HG02678 (cell line): ENCODE measurements at regions not wholly inside any gene's neighbourhood (a gene's known extent, or its start where the extent isn't known, plus 50 kb on each side); places are given as distances from the start of the nearest gene placed in this dataset.

Source experiments
- ATAC-seq: cut with Tn5 transposase; IDR thresholded peaks from one replicate; pipeline ENCODE4 v1.9.1; 2021; ENCODE audit warnings: mild to moderate bottlenecking, moderate library complexity; ENCODE audit not compliant: unreplicated experiment

GRCh38 chr3:174398761-174399160, 460.4 kb upstream of the NAALADL2 start:
- ATAC-seq = no peak

- ATAC-seq = no peak
Observed at GRCh38 chr3:174403831-174404230, 455.3 kb upstream of the NAALADL2 start.

GRCh38 chr3:174408310-174408709, 450.8 kb upstream of the NAALADL2 start:
- no peak for ATAC-seq

GRCh38 chr3:174409086-174409743, 449.9 kb upstream of the NAALADL2 start:
- ATAC-seq = no peak

GRCh38 chr3:174413062-174413912, 445.8 kb upstream of the NAALADL2 start:
- ATAC-seq = no peak

- ATAC-seq = no peak
Observed at GRCh38 chr3:174414902-174415301, 444.2 kb upstream of the NAALADL2 start.

GRCh38 chr3:174417573-174417972, 441.6 kb upstream of the NAALADL2 start:
- no peak for ATAC-seq

- ATAC-seq = no peak
Observed at GRCh38 chr3:174419216-174419615, 439.9 kb upstream of the NAALADL2 start.

GRCh38 chr3:174423936-174424335, 435.2 kb upstream of the NAALADL2 start:
- no peak for ATAC-seq

GRCh38 chr3:174424656-174425055, 434.5 kb upstream of the NAALADL2 start:
- ATAC-seq = no peak

GRCh38 chr3:174425422-174425821, 433.7 kb upstream of the NAALADL2 start:
- ATAC-seq = no peak

- no peak for ATAC-seq
Observed at GRCh38 chr3:174430986-174431385, 428.1 kb upstream of the NAALADL2 start.

- no peak for ATAC-seq
Observed at GRCh38 chr3:174431717-174432116, 427.4 kb upstream of the NAALADL2 start.

GRCh38 chr3:174436367-174436766, 422.8 kb upstream of the NAALADL2 start:
- no peak for ATAC-seq

GRCh38 chr3:174438501-174439145, 420.5 kb upstream of the NAALADL2 start:
- ATAC-seq = no peak

- ATAC-seq = no peak
Observed at GRCh38 chr3:174439331-174440252, 419.5 kb upstream of the NAALADL2 start.

GRCh38 chr3:174440253-174440701, 418.9 kb upstream of the NAALADL2 start:
- ATAC-seq = no peak

GRCh38 chr3:174440741-174441587, 418.2 kb upstream of the NAALADL2 start:
- ATAC-seq = peak; percentile 72

GRCh38 chr3:174441588-174442301, 417.4 kb upstream of the NAALADL2 start:
- ATAC-seq = no peak
